WTC11 (cell line): ENCODE measurements at regions not wholly inside any gene's neighbourhood (a gene's known extent, or its start where the extent isn't known, plus 50 kb on each side); places are given as distances from the start of the nearest gene placed in this dataset.

Source experiments
- ATAC-seq: fragments of 200-7000 bp; cut with Tn5 transposase; 2 replicates; pipeline ENCODE4 v1.10.0; 2021; ENCODE audit warnings: mild to moderate bottlenecking, moderate library complexity
- CTCF ChIA-PET: fragments of 300-600 bp; sonication (Branson Sonifier 250); formaldehyde crosslinking; loops from one replicate; lab custom pipeline; 2021; ENCODE audit warnings: antibody characterized with exemption; lab: Charles Lee
- POLR2A ChIA-PET: fragments of 350-600 bp; sonication (Branson Sonifier 250); formaldehyde crosslinking; loops from one replicate; lab custom pipeline; 2021; ENCODE audit warnings: antibody characterized with exemption; lab: Charles Lee
- DNase-seq: peaks from one replicate; pipeline ENCODE4 v3.0.0; 2021; ENCODE audit warnings: low spot score
- H3K27ac Mint-ChIP-seq: 2 replicates; pipeline ENCODE4 v1.8.0; 2021; ENCODE audit warnings: mixed read lengths
- H3K27me3 Mint-ChIP-seq: 2 replicates; pipeline ENCODE4 v1.8.0; 2021; ENCODE audit warnings: low read depth, mild to moderate bottlenecking, moderate library complexity, mixed read lengths
- H3K36me3 Mint-ChIP-seq: 2 replicates; pipeline ENCODE4 v1.8.0; 2021; ENCODE audit warnings: mixed read lengths
- H3K4me1 Mint-ChIP-seq: 2 replicates; pipeline ENCODE4 v1.8.0; 2022; ENCODE audit warnings: mixed read lengths
- H3K4me3 Mint-ChIP-seq: 2 replicates; pipeline ENCODE4 v1.8.0; 2021; ENCODE audit warnings: mild to moderate bottlenecking, moderate library complexity, mixed read lengths
- H3K9me3 Mint-ChIP-seq: 2 replicates; pipeline ENCODE4 v1.8.0; 2021; ENCODE audit warnings: mixed read lengths
- AFF4 ChIP-seq: sonication (generic); formaldehyde crosslinking; IDR thresholded peaks from 2 replicates; pipeline ENCODE4 v1.8.1; 2023; ENCODE audit warnings: mild to moderate bottlenecking, missing genetic modification reagents, borderline replicate concordance
- ATF1 ChIP-seq: sonication (generic); formaldehyde crosslinking; IDR thresholded peaks from 2 replicates; pipeline ENCODE4 v1.8.1; 2023; ENCODE audit warnings: mild to moderate bottlenecking, moderate library complexity, missing genetic modification reagents
- ATF2 ChIP-seq: sonication (generic); formaldehyde crosslinking; IDR thresholded peaks from 2 replicates; pipeline ENCODE4 v1.8.1; 2022; ENCODE audit warnings: low read depth, missing genetic modification reagents, borderline replicate concordance
- CREM ChIP-seq: sonication (generic); formaldehyde crosslinking; IDR thresholded peaks from 2 replicates; pipeline ENCODE4 v1.8.1; 2022; ENCODE audit warnings: mild to moderate bottlenecking, missing genetic modification reagents, moderate library complexity
- ERG ChIP-seq: fragments of 250-450 bp; sonication (Bioruptor Pico); IDR thresholded peaks from 2 replicates; pipeline ENCODE4 v1.8.0; 2021; ENCODE audit warnings: mild to moderate bottlenecking
- ESRRA ChIP-seq: sonication (generic); formaldehyde crosslinking; IDR thresholded peaks from 2 replicates; pipeline ENCODE4 v1.8.1; 2022; ENCODE audit warnings: mild to moderate bottlenecking, missing genetic modification reagents, borderline replicate concordance
- FOXJ3 ChIP-seq: sonication (generic); formaldehyde crosslinking; IDR thresholded peaks from 2 replicates; pipeline ENCODE4 v1.9.0; 2021; ENCODE audit warnings: missing genetic modification reagents, mild to moderate bottlenecking, borderline replicate concordance
- FOXK1 ChIP-seq: sonication (generic); formaldehyde crosslinking; IDR thresholded peaks from 2 replicates; pipeline ENCODE4 v1.8.0; 2022; ENCODE audit warnings: mild to moderate bottlenecking, moderate library complexity, missing genetic modification reagents
- FOXP1 ChIP-seq: sonication (generic); formaldehyde crosslinking; IDR thresholded peaks from 2 replicates; pipeline ENCODE4 v1.8.0; 2022; ENCODE audit warnings: missing genetic modification reagents, mild to moderate bottlenecking, moderate library complexity, borderline replicate concordance
- GRHL2 ChIP-seq: fragments of 250-450 bp; sonication (Bioruptor Pico); IDR thresholded peaks from 2 replicates; pipeline ENCODE4 v1.8.0; 2022; ENCODE audit warnings: mild to moderate bottlenecking, moderate library complexity; ENCODE audit not compliant: insufficient replicate concordance, severe bottlenecking
- IRF2 ChIP-seq: sonication (generic); formaldehyde crosslinking; IDR thresholded peaks from 2 replicates; pipeline ENCODE4 v1.8.0; 2022; ENCODE audit warnings: low read depth, missing genetic modification reagents, borderline replicate concordance
- JAZF1 ChIP-seq: fragments of 250-450 bp; sonication (Bioruptor Pico); IDR thresholded peaks from 2 replicates; pipeline ENCODE4 v1.9.0; 2021; ENCODE audit warnings: moderate library complexity, mild to moderate bottlenecking, inconsistent platforms
- JUN ChIP-seq: sonication (generic); formaldehyde crosslinking; IDR thresholded peaks from 2 replicates; pipeline ENCODE4 v1.8.0; 2023; ENCODE audit warnings: mild to moderate bottlenecking, missing genetic modification reagents
- MAX ChIP-seq: sonication (generic); formaldehyde crosslinking; IDR thresholded peaks from 2 replicates; pipeline ENCODE4 v1.8.0; 2022; ENCODE audit warnings: mild to moderate bottlenecking, missing genetic modification reagents
- NR3C1 ChIP-seq: sonication (generic); formaldehyde crosslinking; conservative IDR thresholded peaks from 2 replicates; pipeline ENCODE4 v1.8.1; 2023; ENCODE audit warnings: low read depth, mild to moderate bottlenecking, missing genetic modification reagents
- SOX15 ChIP-seq: fragments of 250-450 bp; sonication (Bioruptor Pico); IDR thresholded peaks from 2 replicates; pipeline ENCODE4 v1.9.0; 2021; ENCODE audit warnings: mild to moderate bottlenecking
- TP53 ChIP-seq: sonication (generic); formaldehyde crosslinking; IDR thresholded peaks from 2 replicates; pipeline ENCODE4 v1.8.1; 2023; ENCODE audit warnings: mild to moderate bottlenecking, missing genetic modification reagents
- ZBTB43 ChIP-seq: sonication (generic); formaldehyde crosslinking; IDR thresholded peaks from 2 replicates; pipeline ENCODE4 v1.8.1; 2023; ENCODE audit warnings: mild to moderate bottlenecking, missing genetic modification reagents
- ZNF219 ChIP-seq: sonication (generic); formaldehyde crosslinking; IDR thresholded peaks from 2 replicates; pipeline ENCODE4 v1.8.0; 2023; ENCODE audit warnings: missing genetic modification reagents, mild to moderate bottlenecking, borderline replicate concordance
- ZNF396 ChIP-seq: fragments of 250-450 bp; sonication (Bioruptor Pico); IDR thresholded peaks from 2 replicates; pipeline ENCODE4 v1.8.0; 2021; ENCODE audit warnings: mild to moderate bottlenecking, moderate library complexity, borderline replicate concordance
- ZNF532 ChIP-seq: fragments of 250-450 bp; sonication (Bioruptor Pico); IDR thresholded peaks from 2 replicates; pipeline ENCODE4 v1.9.0; 2021; ENCODE audit warnings: mild to moderate bottlenecking, borderline replicate concordance

GRCh38 chr2:211174021-211174420 is 617.6 kb downstream of the CPS1 start (continued):
- TF ChIP-seq ERG (no peak), SOX15 (CRISPR knock-in tag) (no peak), FOXP1 (CRISPR knock-in tag) (no peak), FOXK1 (CRISPR knock-in tag) (no peak), MAX (CRISPR knock-in tag) (no peak), GRHL2 (CRISPR knock-in tag) (no peak), TP53 (CRISPR knock-in tag) (no peak)

- Mint-ChIP-seq H3K4me3 (no peak overlapping the region), H3K36me3 (no peaks in the 10 kb centered on the region), H3K27me3 (no peaks in the 10 kb centered on the region), H3K9me3 (no peaks in the 10 kb centered on the region), H3K27ac (no peak overlapping the region), H3K4me1 (no peaks in the 10 kb centered on the region)
- ATAC-seq (no peak), DNase-seq (no peak)
- ChIA-PET CTCF (no interaction called here), POLR2A (no interaction called here)
- TF ChIP-seq AFF4 (no peak), ZNF219 (CRISPR knock-in tag) (no peak), FOXJ3 (CRISPR knock-in tag) (no peak), NR3C1 (CRISPR knock-in tag) (no peak)
Observed at GRCh38 chr2:211174631-211175030, 618.2 kb downstream of the CPS1 start.

- ChIA-PET CTCF (no interaction called here), POLR2A (no interaction called here)
- Mint-ChIP-seq H3K27ac (no peak overlapping the region), H3K4me3 (no peak overlapping the region), H3K36me3 (no peaks in the 10 kb centered on the region), H3K9me3 (no peaks in the 10 kb centered on the region), H3K27me3 (no peaks in the 10 kb centered on the region), H3K4me1 (no peaks in the 10 kb centered on the region)
- DNase-seq (no peak), ATAC-seq (no peak)
- TF ChIP-seq JAZF1, result no peak
- TF ChIP-seq IRF2 (CRISPR knock-in tag), result no peak
- TF ChIP-seq ZBTB43 (CRISPR knock-in tag), result no peak
- TF ChIP-seq CREM, result no peak
- TF ChIP-seq ZNF396 (CRISPR knock-in tag), result no peak
- TF ChIP-seq JUN (CRISPR knock-in tag), result no peak
- no peak for TF ChIP-seq ESRRA (CRISPR knock-in tag)
- no peak for TF ChIP-seq ATF1 (CRISPR knock-in tag)
- no peak for TF ChIP-seq ATF2 (CRISPR knock-in tag)
- no peak for TF ChIP-seq FOXK1 (CRISPR knock-in tag)
- TF ChIP-seq ZNF532, result no peak
Observed at GRCh38 chr2:211175956-211176355, 619.6 kb downstream of the CPS1 start.
